ENCODE measurements at regions not wholly inside any gene's neighbourhood (a gene's known extent, or its start where the extent isn't known, plus 50 kb on each side); places are given as distances from the start of the nearest gene placed in this dataset.

- no peak overlapping the region for H2BK120ac ChIP-seq (ENCODE audit: low read depth, low read length, poor library complexity, severe bottlenecking)
- no peaks in the 10 kb centered on the region for H3K23me2 ChIP-seq (ENCODE audit: insufficient read length, low read depth, low read length, poor library complexity, severe bottlenecking)
- no peak overlapping the region for H2AFZ ChIP-seq (ENCODE audit: low read length)
Measured at GRCh38 chr22:27152883-27153282, 495.5 kb downstream of the MIAT start.

More at GRCh38 chr22:27152883-27153282, 495.5 kb downstream of the MIAT start:
- no peak overlapping the region for H4K8ac ChIP-seq (replicated peaks; ENCODE audit: insufficient read length, low read depth, low read length)
- H2BK5ac ChIP-seq (ENCODE audit: insufficient read length, low read length), result no peak overlapping the region
- H3K27ac ChIP-seq (ENCODE audit: insufficient read length, low read depth, low read length), result no peak overlapping the region
- peaks cover 0 to 12% of the 10 kb centered on the region in 2 experiments; a peak in 2 of 4 replicates for H3K4me1 Mint-ChIP-seq
- no peak overlapping the region for H3T11ph ChIP-seq (ENCODE audit: low read length)
- H4K91ac ChIP-seq (ENCODE audit: insufficient read length, low read depth, low read length), result no peak overlapping the region
- H4K20me1 ChIP-seq (ENCODE audit: control insufficient read depth, insufficient read depth, insufficient read length), result no peaks in the 10 kb centered on the region
- no peak for DNase-seq
- H3K4me3 Mint-ChIP-seq, result no peak overlapping the region
- no peaks in the 10 kb centered on the region for H3K4me1 ChIP-seq (ENCODE audit: insufficient read depth, low read length)
- no peak overlapping the region for H4K5ac ChIP-seq (ENCODE audit: insufficient read length, low read depth, low read length)
- H2BK20ac ChIP-seq (ENCODE audit: low read depth, low read length, poor library complexity, severe bottlenecking), result no peak overlapping the region
- H3K23ac ChIP-seq (ENCODE audit: insufficient read length, low read depth, low read length), result no peak overlapping the region
- H3K27me3 Mint-ChIP-seq (ENCODE audit: low read depth), result peaks cover 1% of the 10 kb centered on the region
- no peaks in the 10 kb centered on the region for H3K79me2 ChIP-seq (ENCODE audit: insufficient read depth, low read length)
- no CpG with 5 or more reads among the region's 2 CpGs for WGBS (ENCODE audit: extremely low coverage, insufficient read length, low lambda C conversion rate)
- H3K27ac Mint-ChIP-seq, result no peak overlapping the region
- no peaks in the 10 kb centered on the region for H3K79me1 ChIP-seq (ENCODE audit: insufficient read depth, low read depth, low read length, poor library complexity, severe bottlenecking)
- no peak overlapping the region for H3K56ac ChIP-seq (ENCODE audit: insufficient read length, low read depth, low read length)
- no peaks in the 10 kb centered on the region for H3K27me3 ChIP-seq (ENCODE audit: insufficient read depth, low read length)
- no peak overlapping the region for H3K14ac ChIP-seq (ENCODE audit: insufficient read depth, low read length)
- no peak overlapping the region for H2BK12ac ChIP-seq (ENCODE audit: insufficient read length, low read depth, low read length)
- H3K4me2 ChIP-seq (ENCODE audit: insufficient read depth, insufficient read length, low read length), result no peak overlapping the region
- H3K9me3 Mint-ChIP-seq, result peaks cover 3% of the 10 kb centered on the region in 2 experiments; a peak in 2 of 5 replicates
- no peaks in the 10 kb centered on the region for H3K9me3 ChIP-seq (ENCODE audit: control insufficient read depth, low read depth, low read length)
- TF ChIP-seq CTCF (conservative IDR thresholded peaks at IDR 0.05), result no peak
- H3K36me3 Mint-ChIP-seq (ENCODE audit: insufficient read depth in 1 of 3, low read depth in 3 of 3), result no peaks in the 10 kb centered on the region; a peak in 1 of 7 replicates
- no peak overlapping the region for H2BK15ac ChIP-seq (ENCODE audit: low read depth, low read length)
- H3K4ac ChIP-seq (ENCODE audit: low read depth, low read length), result no peak overlapping the region
- H3K18ac ChIP-seq (ENCODE audit: insufficient read length, low read depth, low read length), result no peak overlapping the region
- no peak overlapping the region for H2AK5ac ChIP-seq (ENCODE audit: insufficient read length, low read length)
- no peak overlapping the region for H3K9ac ChIP-seq (ENCODE audit: extremely low read depth, insufficient read length, low read length)
